Stromal cell of bone marrow (primary cell): ENCODE measurements at regions not wholly inside any gene's neighbourhood (a gene's known extent, or its start where the extent isn't known, plus 50 kb on each side); places are given as distances from the start of the nearest gene placed in this dataset.
"Not testable (repeated sequence)": the region's sequence is repeated elsewhere in the genome, so short reads cannot be mapped to it uniquely, and the experiment has no call there.

ENCODE experiments used
- DNase-seq: peaks from one replicate; pipeline ENCODE4 v3.0.0-alpha.2; 2012; ENCODE audit warnings: low read depth

DNA sequence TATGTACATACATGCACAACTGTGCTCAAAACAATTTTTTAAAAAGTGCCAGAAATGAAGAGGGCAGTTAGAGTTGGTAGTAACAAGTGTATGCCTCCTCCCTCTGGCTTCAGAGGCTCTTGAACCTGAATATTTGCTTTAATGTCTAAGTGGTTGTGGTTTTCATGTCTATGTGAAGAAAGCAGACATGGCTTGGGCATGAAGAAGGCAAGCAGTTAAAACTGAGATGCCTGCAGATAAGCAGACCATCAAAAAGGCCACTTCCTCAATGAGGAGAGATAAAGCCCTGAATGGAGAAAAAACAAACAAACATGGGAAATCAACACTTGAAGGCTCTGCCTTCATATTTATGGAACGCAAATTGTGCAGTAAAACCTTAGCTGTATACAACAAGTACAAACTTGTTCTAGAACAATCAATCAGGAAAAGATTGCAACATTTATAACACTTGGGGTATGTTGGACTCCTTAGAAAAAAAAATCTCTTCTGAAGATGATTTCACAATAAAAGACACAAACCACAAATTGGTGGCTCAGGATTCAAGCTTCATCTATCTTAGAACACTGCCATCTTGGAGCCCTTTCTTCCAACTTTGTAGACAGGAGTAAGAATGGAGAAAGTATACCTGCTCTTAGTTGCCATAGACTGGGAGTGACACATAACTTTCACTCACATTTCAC is 52.7 kb upstream of the PLA2G4A start:
- DNase-seq: no peak

DNA sequence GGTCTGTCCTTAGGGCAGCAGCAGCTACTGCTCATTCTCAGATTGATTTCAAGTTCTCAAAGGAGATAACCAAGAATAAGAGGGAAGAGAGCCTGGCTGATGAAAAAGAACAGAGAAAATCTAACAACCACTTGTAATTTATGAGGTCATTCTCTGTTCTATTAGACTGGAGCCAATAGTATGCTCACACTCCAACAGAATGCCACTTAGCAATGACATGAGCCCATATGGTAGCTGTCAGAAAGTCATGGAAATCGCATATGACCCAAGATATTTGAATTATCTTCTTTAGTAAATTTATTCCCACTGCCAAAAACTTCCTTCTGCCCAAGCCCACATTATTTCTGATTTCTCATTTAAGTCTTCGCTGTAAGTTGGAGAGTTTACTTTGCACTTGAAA is 53.7 kb upstream of the PLA2G4A start:
- no peak for DNase-seq

DNA sequence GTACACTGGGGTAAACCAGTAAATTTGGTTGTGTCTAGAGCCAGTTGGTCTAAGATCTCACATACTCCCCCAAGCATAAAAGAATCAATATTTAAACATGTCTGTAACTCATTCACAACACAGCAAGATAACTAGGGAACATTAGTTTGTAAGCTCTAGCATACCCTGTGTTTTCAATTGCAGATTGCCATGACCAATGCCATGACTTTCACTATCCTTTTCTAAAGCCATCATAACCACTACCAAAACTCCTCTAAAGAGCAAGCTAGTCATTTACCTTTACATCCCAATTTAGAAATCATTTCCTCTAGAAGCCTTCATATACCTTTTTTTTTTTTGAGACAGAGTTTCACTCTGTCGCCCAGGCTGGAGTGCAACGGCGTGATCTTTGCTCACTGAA is 56.5 kb upstream of the PLA2G4A start:
- DNase-seq: no peak

DNA sequence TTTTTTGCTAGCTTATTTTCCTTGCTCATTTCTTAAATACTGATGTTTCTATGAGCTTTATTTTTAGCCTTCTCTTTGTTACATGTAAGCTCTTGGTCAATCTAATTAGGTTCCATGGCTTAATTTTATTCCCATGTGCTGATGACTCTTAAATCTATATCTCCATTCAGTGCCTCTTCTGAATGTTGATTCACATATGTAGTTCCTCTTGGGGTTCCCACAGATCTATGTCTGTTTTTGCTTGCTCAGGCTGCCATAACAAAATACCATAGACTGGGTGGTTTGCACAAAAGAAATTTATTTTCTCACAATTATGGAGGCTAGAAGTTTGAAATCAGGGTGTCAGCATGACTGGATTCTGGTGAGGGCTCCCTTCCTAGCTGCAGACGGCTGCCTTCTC is 58.3 kb upstream of the PLA2G4A start:
- no peak for DNase-seq

DNA sequence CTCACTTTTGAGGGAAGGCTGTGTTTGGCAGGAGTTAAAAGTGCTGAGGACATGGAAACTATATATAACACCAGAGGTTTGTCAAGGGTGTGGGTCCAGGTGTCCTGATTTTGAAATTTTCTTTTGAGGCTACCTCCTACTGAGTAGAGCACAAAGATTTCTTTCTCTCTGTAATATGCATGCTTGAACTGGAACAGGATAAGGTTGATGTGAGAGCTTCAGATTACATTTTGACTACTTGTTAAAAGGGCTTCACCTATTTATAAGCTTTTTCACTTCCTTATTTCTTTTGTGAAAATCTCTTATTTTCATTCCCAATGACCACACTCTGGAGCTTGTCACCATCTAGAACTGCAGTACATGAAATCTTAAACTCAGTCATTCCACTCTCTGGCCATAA is 59.8 kb upstream of the PLA2G4A start:
- DNase-seq: no peak

DNA sequence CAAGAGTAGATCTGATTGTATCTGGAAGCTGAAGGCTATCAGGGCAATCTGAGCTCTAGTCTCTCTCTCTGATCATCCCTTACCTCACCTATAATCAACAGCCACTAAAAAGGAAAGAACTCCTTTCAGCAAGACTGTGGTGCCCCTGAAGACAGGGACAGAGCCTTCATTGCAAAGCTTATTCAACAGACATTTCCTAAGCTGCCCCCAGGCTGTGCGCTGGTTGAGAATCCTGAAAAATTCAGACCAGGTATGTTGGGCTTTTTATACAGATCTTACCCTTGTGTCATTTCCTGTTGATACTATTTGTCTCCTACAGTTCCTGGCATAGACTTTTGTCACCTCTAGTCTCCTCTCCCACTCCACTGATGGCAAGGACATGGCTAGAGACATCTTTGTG is 63.3 kb upstream of the PLA2G4A start:
- no peak for DNase-seq

DNA sequence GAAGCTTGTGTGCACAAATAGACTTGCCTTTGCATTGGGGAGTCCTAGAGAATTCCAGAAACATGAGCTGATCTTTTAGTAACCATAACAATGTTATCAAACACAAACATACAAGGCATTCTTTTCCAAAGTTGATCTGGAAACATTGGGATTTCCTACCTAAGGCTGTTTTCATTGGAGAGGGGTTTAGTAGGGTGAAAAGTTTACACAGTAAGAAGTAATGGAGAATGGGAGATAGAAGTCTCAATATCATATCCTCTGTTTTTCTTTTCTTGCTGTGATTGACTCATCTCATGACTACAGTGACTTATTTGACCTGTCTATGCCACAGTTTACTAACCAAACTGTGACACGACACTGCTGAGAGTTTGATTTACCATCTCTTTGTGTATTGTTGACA is 65.6 kb upstream of the PLA2G4A start:
- peak; percentile 54 for DNase-seq

DNA sequence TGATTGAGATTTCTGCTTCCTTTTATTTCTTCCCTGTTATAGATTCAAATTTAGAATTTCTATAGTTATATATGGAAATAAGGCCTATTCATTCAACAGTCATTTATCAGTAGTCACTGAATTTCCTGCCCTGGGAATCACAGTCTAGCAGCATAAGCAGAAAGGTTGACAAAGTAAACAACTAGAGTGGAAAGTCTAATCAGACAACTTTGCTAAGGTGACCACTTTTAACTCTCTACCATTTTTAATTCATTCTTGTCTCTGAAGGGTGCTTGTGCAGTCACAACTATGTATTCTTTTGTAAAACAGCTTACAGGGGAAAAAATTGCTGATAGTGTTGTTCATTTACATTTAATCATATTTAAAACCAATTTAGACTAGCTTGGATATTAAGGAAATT is 66.1 kb upstream of the PLA2G4A start:
- no peak for DNase-seq

DNA sequence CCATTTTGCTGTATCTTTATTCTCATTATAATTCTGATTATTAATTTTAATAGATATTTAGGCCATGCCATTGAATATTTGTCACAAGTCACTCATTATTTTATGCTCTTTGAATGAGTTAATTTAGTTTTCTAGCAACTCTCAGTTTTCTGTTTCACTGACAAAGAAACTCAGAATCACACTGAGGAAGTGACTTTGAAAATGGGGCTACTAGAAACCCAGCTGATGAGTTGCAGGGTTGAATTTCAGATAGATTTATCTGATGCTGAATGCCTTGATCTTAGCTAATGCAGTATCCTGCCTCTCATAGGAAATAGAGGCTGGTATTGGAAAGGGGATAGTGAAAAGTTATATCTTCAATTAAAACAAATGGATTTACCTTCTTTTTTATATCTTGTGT is 67.4 kb upstream of the PLA2G4A start:
- no peak for DNase-seq

DNA sequence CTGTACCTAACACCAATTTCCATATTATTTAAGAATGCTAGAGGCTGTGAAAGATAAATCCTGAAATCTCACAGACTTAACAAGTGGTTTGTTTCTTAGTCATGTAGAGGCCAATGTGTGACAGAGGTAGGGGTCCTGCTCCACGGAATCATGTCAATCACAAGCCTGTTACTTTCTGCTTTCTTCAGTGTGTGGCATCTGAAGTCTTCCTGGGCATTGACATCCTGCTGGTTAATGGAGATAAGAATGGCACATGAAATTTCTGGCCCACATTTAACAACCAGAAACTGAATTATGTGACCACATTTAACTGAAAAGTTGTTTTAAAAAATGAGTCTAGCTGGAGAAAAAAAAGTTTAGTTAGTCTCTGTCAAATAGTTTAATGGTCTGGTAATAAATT is 68.3 kb upstream of the PLA2G4A start:
- DNase-seq: no peak

DNA sequence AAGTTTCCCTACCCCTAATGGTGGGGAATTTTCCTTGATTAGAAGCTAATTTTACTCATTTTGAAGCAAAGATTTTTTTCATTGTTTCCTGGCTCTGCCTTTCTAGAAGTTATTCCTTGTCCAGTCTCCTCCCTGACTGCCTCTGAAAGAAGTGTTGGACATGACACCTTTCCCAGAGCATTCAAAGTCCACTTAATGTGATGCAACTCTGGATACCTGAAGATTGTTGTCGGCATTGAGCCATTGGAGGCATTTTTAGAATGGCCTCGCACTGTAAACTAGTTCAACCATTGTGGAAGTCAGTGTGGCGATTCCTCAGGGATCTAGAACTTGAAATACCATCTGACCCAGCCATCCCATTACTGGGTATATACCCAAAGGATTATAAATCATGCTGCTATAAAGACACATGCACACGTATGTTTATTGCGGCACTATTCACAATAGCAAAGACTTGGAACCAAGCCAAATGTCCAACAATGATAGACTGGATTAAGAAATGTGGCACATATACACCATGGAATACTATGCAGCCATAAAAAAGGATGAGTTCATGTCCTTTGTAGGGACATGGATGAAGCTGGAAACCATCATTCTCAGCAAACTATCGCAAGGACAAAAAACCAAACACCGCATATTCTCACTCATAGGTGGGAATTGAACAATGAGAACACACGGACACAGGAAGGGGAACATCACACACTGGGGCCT is 69.7 kb upstream of the PLA2G4A start:
- DNase-seq: not testable (repeated sequence)

DNA sequence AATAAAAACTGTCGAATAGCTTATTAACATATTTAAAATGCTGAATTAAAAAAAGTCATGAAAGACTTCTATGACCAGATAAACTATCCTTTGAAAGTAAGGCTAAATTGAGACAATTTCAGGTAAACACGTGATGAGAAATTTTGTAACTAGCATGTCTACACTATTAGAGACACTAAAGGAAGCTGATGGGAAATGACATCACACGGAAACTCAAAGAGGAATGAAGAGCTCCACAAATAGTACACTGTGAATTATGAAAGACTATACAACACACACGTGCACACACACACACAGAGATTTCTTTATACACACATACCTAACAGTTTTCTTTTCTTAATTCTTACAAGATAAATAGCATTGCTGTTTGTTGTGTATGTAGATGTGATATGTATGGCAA is 70.9 kb upstream of the PLA2G4A start:
- DNase-seq: no peak

DNA sequence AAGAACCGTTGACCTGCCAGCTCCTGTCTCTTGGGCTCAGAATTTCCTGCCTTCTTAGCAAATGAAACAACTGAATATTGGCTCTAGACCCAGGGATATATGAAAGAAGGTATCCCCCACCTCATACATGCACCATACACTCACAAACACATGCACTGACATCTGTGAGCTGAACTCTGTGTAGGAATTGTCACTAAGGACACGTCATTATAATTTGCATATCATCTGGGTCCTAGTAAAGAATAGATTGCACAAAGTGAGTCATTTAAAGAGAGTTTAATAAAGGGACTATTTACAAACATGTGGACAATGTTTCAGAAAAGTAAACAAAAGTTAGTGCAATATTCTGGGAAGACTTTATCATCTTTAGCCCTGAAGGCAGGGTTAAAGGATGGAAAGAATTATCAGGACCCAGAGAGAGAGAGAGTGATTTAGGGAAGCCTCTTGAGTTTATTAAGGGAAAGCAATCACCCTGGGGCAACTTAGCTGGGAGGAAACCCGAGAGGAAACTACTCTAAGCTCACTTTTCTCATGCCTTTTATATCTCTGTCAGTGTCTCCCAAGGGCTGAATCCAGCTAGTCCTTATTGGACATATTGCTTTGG is 74.1 kb upstream of the PLA2G4A start:
- DNase-seq: no peak

DNA sequence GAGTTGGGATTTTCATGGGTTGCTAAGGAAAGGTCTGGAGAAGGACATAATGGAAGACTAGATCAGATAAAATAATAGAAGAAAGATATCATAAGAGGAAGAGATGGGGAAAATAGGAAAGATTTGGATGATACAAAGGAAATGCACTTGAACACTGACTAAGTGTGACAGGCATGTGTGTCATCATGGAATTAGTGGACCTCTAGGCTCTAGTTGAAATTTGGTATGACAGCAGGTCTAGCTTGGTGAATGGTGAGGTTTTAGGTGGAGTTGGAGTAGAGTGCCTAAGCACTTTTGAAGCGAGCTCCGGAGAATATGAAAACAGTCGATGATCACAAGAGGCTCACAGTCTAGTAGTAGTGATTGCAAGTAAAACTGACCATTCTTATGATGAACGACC is 73.0 kb upstream of the PTGS2 start:
- DNase-seq: no peak

DNA sequence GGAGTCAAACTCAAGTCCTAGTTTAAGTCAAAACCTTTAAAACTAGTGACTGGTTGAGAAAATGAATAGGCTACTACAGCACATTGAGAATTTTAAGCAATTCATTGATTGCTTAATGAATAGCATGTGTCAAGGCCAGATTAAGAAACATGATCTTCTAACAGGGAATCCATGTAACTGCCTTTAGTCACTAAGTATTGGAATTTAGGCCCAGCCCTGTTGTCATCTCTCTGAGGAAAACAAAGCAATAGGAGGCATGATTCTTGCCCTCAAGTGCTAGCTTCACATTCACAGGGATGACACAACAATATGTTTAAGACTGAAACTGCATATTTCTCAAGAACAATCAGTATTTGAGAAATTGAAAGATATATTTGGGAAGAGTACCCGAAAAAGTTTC is 70.0 kb upstream of the PTGS2 start:
- peak; percentile 52 for DNase-seq

DNA sequence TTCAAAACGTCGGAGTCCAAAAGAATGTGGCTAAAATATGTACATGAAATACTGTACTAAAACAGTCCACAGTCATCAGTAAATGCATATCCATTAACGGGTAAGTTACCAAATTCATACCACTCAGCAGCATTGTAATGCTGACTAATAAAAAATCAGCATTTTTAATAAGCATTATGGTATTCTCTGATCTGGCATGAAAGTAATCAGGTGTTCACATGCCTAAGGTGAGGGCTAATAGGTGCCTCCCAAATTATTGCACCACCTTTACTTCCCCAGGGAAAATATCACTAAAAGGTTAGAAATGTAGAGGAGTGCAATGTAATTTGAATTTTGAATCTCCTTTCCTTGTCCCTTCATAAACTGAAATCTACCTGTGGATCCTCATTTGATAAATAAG is 69.6 kb upstream of the PTGS2 start:
- no peak for DNase-seq

DNA sequence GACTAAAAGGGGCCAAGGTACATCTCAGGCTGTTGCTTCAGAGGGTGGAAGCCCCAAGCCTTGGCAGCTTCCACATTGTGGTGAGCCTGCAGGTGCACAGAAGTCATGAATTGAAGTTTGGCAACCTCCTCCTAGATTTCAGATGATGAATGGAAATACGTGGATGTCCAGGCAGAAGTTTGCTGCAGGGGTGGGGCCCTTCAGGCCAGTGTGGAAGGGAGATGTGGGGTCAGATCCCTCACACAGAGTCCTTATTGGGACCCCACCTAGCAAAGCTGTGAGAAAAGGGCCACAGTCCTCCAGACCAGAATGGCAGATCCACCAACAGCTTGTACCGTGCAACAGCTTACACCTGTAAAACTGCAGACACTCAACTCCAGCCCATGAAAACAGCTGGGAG is 67.4 kb upstream of the PTGS2 start:
- DNase-seq: no peak

DNA sequence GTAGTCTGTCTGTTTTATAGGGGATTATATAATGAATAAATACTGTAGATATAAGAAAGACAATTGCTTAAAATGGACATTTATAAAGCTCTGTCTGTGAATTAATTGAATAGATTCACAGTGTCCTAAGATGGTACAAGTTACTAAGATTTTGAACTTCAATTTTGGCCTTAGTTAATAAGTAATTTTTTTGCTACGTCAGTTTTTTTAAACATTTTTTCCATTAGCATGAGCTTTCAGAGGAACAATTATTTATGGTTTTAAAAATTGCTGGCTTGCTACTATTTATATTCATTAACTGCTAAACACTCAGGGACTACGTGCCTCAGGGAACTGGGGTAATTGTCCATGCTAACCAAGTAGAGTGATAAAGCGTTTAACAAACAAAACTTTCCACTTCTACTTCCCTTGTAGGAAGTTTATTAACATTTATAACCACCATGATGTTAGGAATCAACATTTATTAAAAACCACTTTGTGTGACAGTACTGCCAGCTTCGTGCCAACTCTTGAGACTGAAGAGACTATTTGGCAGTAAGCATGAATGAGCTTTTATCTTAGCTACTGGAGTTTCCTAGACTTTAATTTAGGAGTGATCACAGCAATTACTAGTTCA is 65.4 kb upstream of the PTGS2 start:
- DNase-seq: no peak

DNA sequence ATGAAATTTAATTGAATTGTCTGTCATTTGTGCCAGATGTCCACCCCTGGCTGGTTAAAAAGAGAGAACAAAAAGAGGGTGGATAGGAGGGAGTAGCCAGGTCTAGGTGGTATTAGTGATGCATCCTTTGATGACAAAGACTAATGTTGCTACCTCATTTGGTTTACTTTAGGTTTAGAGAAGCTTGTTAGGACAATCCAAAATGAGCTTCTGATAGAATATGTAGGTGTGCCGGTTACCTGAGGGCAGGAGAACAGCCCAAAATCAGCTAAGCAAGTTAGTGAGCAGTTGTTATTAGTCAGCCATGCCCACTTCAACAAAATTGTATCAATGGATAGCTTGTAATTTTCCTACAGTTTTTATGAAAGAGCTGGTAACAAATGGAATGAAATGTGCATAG is 61.4 kb upstream of the PTGS2 start:
- DNase-seq: no peak

DNA sequence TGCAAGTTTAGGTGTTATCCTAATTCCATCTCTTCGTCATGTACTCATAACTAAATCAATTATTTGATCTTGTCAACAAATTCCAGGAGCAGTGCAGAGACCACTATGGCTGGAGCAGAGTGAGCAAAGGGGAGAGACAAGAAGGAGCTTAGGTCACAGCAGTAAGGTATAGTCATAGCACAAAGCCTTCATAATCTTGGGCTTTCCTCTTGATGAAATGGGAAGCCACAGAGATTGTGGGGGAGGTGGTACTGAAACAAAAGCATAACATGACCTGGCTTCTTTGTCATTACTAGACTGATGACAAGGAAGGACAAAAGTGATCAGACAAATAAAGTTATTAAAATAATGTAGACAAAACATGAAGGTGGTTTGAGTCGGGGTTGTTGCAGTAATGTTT is 60.1 kb upstream of the PTGS2 start:
- no peak for DNase-seq

DNA sequence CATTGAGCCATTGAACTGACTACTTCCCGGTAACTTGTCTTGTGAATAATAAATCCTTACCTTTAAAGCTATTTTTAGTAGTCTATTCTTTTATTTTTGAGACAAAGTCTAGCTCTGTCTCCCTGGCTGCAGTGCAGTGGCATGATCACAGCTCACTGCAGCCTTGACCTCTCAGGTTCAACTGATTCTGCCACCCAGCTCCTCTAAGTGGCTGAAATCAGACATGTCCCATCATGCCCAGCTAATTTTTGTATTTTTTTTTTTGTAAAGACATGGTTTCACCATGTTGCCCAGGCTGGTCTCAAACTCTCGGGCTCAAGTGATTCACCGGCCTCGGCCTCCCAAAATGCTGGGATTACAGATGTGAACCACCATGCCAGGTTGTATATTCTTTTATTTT is 59.3 kb upstream of the PTGS2 start:
- no peak for DNase-seq

DNA sequence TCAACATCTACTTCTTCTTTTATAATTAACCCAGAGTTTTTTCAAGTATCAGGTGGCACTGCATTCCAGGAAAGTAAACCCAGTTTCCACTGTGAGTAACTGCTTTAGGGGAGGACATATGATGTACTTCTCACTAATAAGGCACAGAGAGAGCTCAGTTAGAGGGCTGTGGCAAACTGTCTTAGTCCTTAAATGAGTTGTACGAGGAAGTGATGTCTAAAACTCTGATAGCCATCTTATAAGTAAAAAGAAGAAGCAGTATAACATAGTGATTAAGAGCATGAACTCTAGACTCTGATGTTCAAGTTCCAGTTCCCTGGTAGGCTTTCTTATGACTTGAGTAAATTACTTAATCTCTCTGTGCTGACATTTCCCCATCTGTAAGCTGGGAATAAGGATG is 58.7 kb upstream of the PTGS2 start:
- no peak for DNase-seq

DNA sequence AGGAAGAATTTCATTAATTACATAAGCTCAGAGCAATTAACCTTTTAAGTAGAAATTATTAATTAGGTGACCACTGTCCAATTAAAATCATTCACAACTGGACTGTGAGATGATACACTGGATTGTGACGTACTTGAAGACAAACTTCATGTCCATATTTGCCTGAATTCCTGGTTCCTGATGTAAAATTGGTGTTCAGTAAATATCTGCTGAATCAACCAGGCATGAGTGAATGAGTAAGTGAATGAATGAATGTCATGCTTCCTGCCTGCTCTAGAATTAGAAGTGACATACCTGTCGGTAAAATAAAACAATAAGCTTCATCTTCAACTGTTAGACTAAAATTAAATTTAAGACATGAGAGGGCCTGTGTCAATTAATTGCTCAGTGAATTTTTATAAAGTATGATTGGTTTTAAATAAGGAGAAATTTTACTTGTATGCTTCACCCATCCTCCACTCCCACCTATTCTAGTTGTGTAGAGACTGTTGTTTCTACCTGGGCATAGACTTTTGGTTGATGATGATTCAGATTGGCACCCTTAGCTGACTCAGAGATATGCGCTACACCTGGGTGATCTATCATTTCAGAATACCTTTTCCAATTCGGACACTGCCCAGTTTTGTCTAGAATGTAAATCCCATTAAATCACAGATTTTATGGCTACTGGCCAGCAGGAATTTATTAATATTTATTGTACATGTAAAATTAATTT is 56.9 kb upstream of the PTGS2 start:
- DNase-seq: no peak
